Naive thymus-derived CD4-positive, alpha-beta T cell (primary cell): ENCODE measurements at regions not wholly inside any gene's neighbourhood (a gene's known extent, or its start where the extent isn't known, plus 50 kb on each side); places are given as distances from the start of the nearest gene placed in this dataset.

Experiments
- ATAC-seq: fragments of 150-1000 bp; cut with Tn5 transposase; 2 replicates; pipeline ENCODE4 v1.10.0; 2021; ENCODE audit warnings: mild to moderate bottlenecking, moderate library complexity
- CTCF ChIA-PET: fragments of 350-600 bp; sonication (Branson Sonifier 250); formaldehyde crosslinking; loops from one replicate; lab custom pipeline; 2021; ENCODE audit warnings: antibody characterized with exemption; lab: Charles Lee
- POLR2A ChIA-PET: fragments of 350-600 bp; sonication (Branson Sonifier 250); formaldehyde crosslinking; loops from one replicate; lab custom pipeline; 2021; ENCODE audit warnings: antibody characterized with exemption, inconsistent platforms; lab: Charles Lee
- DNase-seq, 9 donors: peaks; one replicate each; pipeline versions ENCODE4 v3.0.0 to v3.0.0-alpha.2; 2020 to 2022; ENCODE audit warnings: mixed read lengths in 1 of 9
- H3K27ac ChIP-seq: one replicate; pipeline ENCODE4 v1.7.0; 2013; ENCODE audit warnings: mild to moderate bottlenecking, low read depth, low read length, moderate library complexity
- H3K27me3 ChIP-seq, 2 donors: one replicate each; pipeline ENCODE4 v1.7.0; 2013; ENCODE audit warnings: low read length in 2 of 2, mild to moderate bottlenecking in 2 of 2, moderate library complexity in 2 of 2; ENCODE audit not compliant: control insufficient read depth in 2 of 2, insufficient read depth in 2 of 2
- H3K36me3 ChIP-seq, 3 experiments: 1 replicate in 2 of 3; 2 replicates in 1 of 3; pipeline ENCODE4 v1.7.0; 2013; ENCODE audit warnings: low read length in 3 of 3, mild to moderate bottlenecking in 3 of 3, moderate library complexity in 1 of 3; ENCODE audit not compliant: insufficient read depth in 3 of 3, control insufficient read depth in 2 of 3
- H3K4me1 ChIP-seq, 2 donors: one replicate each; pipeline ENCODE4 v1.7.0; 2013; ENCODE audit warnings: low read length in 2 of 2, mild to moderate bottlenecking in 2 of 2, moderate library complexity in 1 of 2; ENCODE audit not compliant: control insufficient read depth in 2 of 2, insufficient read depth in 2 of 2
- H3K4me3 ChIP-seq: 2 replicates; pipeline ENCODE4 v1.7.0; 2013; ENCODE audit warnings: mild to moderate bottlenecking, low read length
- H3K9me3 ChIP-seq, 3 experiments: 1 replicate in 2 of 3; 2 replicates in 1 of 3; pipeline ENCODE4 v1.7.0; 2013; ENCODE audit warnings: low read length in 3 of 3; ENCODE audit not compliant: control insufficient read depth in 2 of 3
- H3K27ac Mint-ChIP-seq, 9 donors: one replicate each; pipeline ENCODE4 v1.8.0; 2020 to 2022; ENCODE audit warnings: mixed read lengths in 9 of 9, mild to moderate bottlenecking in 8 of 9, moderate library complexity in 5 of 9, inconsistent platforms in 2 of 9
- H3K27me3 Mint-ChIP-seq, 5 donors: one replicate each; pipeline ENCODE4 v1.8.0; 2021 to 2022; ENCODE audit warnings: mixed read lengths in 5 of 5, mild to moderate bottlenecking in 1 of 5
- H3K36me3 Mint-ChIP-seq, 5 donors: one replicate each; pipeline ENCODE4 v1.8.0; 2020 to 2022; ENCODE audit warnings: mixed read lengths in 5 of 5, mild to moderate bottlenecking in 3 of 5, inconsistent platforms in 1 of 5
- H3K4me1 Mint-ChIP-seq, 7 donors: one replicate each; pipeline ENCODE4 v1.8.0; 2020 to 2022; ENCODE audit warnings: mixed read lengths in 7 of 7, mild to moderate bottlenecking in 3 of 7, inconsistent platforms in 1 of 7
- H3K4me3 Mint-ChIP-seq, 10 donors: one replicate each; pipeline ENCODE4 v1.8.0; 2020 to 2022; ENCODE audit warnings: mild to moderate bottlenecking in 10 of 10, mixed read lengths in 10 of 10, moderate library complexity in 6 of 10, inconsistent platforms in 2 of 10
- H3K9me3 Mint-ChIP-seq, 11 donors: one replicate each; pipeline ENCODE4 v1.8.0; 2020 to 2022; ENCODE audit warnings: mixed read lengths in 11 of 11, mild to moderate bottlenecking in 4 of 11, inconsistent platforms in 1 of 11, moderate library complexity in 1 of 11
- intact Hi-C, 2 donors: fragments of 100-400 bp; cut with micrococcal nuclease; formaldehyde crosslinking; loops; one replicate each; pipeline ENCODE4 v1.15.1; 2023

DNA sequence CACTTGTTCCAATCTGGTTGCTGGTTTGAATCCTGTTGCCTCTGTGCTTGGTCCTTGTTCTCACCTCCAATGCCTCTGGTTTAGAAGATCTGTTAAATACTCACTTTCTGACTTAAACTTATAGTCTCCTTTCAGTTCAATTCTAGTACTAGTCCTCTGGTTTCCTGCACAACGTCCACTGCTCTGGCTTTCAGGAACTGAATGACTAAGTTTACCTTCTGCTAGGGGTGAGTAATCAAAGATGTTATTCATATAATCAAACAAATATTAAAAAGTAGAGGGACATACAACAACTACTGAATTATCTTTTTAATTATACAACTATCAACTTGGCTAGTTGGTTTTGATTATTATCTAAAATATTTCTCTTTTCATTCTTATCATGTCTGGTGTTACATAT lies 496.4 kb upstream of the TOM1L1 start:
- ATAC-seq: no peak
- Mint-ChIP-seq H3K36me3 (no peaks in the 10 kb centered on the region), H3K27me3 (no peaks in the 10 kb centered on the region), H3K4me1 (no peaks in the 10 kb centered on the region), H3K27ac (no peak overlapping the region), H3K9me3 (peaks cover 0 to 20% (median 4%) of the 10 kb centered on the region in 11 donors), H3K4me3 (no peak overlapping the region)
- POLR2A ChIA-PET: no interaction called here
- no peak overlapping the region for H3K4me3 ChIP-seq
- no peaks in the 10 kb centered on the region for H3K9me3 ChIP-seq
- intact Hi-C loops: no loop called here
- no peaks in the 10 kb centered on the region for H3K4me1 ChIP-seq
- DNase-seq: no peak
- H3K27ac ChIP-seq: no peak overlapping the region
- H3K36me3 ChIP-seq: no peaks in the 10 kb centered on the region
- CTCF ChIA-PET: no interaction called here
- H3K27me3 ChIP-seq: no peaks in the 10 kb centered on the region

DNA sequence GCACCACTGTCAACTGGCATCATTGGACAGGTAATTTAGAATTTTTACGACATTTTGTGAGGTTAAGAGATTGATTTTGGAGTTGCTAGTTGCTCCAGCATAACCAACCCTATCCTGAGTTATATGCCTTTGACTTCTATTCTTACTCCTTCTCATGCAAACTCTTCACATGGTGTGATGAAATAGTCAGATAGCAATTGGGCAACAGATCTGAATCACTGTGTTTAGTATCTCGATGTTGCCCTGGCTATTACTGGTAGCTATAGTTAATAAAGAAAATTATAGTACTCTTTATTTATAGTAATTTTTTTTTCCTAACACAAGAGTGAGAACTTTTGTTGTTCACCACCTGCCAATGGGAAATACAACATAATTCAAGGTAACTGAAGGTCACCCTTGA lies 494.8 kb upstream of the TOM1L1 start:
- Histone ChIP-seq H3K4me1 (no peaks in the 10 kb centered on the region), H3K9me3 (no peaks in the 10 kb centered on the region), H3K4me3 (no peak overlapping the region), H3K27ac (no peak overlapping the region), H3K36me3 (no peaks in the 10 kb centered on the region), H3K27me3 (no peaks in the 10 kb centered on the region)
- no peaks in the 10 kb centered on the region for H3K27me3 Mint-ChIP-seq
- DNase-seq (no peak), ATAC-seq (no peak)
- H3K4me1 Mint-ChIP-seq: no peaks in the 10 kb centered on the region
- no peak overlapping the region for H3K27ac Mint-ChIP-seq
- no peak overlapping the region for H3K4me3 Mint-ChIP-seq
- ChIA-PET CTCF (no interaction called here), POLR2A (no interaction called here)
- peaks cover 0 to 18% (median 4%) of the 10 kb centered on the region in 11 donors for H3K9me3 Mint-ChIP-seq
- no peaks in the 10 kb centered on the region for H3K36me3 Mint-ChIP-seq
- intact Hi-C loops: no loop called here

DNA sequence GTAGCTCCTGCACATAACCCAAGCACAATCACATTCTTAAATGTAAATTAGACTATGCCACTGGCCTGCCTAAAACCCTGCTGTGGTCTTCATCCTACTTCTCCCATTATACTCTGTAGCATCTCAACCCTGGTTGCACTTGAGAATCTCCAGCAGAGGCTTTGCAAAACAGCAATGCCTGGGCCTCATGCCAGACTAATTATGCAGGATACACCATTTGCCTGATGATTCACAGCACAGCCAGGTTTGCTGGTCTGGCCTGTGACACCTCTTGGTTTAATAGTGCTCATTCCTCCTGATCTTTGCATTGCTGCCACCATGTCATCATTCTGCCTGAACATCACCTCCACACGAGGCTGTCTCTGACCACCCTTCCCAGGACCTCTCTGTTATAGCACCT lies 491.9 kb upstream of the TOM1L1 start:
- no peaks in the 10 kb centered on the region for H3K27me3 ChIP-seq
- Mint-ChIP-seq H3K4me3 (no peak overlapping the region), H3K36me3 (no peaks in the 10 kb centered on the region), H3K9me3 (peaks cover 0 to 14% (median 4%) of the 10 kb centered on the region in 11 donors), H3K27me3 (no peaks in the 10 kb centered on the region), H3K4me1 (no peaks in the 10 kb centered on the region), H3K27ac (no peak overlapping the region)
- CTCF ChIA-PET: no interaction called here
- no peaks in the 10 kb centered on the region for H3K4me1 ChIP-seq
- DNase-seq: no peak
- ATAC-seq: no peak
- POLR2A ChIA-PET: no interaction called here
- no peak overlapping the region for H3K4me3 ChIP-seq
- no peak overlapping the region for H3K27ac ChIP-seq
- H3K36me3 ChIP-seq: no peaks in the 10 kb centered on the region
- no peaks in the 10 kb centered on the region for H3K9me3 ChIP-seq
- intact Hi-C loops: no loop called here

DNA sequence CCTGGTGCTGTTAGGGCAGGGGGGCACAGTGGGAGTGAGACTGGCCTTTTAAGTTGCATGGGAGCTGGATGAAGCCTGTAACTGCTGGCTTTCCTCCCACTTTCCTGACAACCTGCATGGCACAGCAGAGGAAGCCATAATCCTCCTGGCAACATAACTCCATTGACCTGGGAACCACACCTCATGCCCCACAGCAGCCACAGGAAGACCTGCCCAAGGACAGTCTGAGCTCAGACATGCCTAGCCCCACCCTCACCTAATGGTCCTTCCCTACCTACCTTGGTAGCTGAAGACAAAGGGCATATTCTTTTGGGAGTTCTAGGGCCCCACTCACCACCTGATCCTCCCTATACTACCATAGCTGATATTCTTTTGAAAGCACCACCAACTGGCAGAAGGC lies 482.2 kb upstream of the TOM1L1 start:
- Mint-ChIP-seq H3K36me3 (no peaks in the 10 kb centered on the region), H3K27ac (no peak overlapping the region), H3K9me3 (peaks cover 3 to 51% (median 8%) of the 10 kb centered on the region in 11 donors), H3K4me1 (no peaks in the 10 kb centered on the region), H3K4me3 (no peak overlapping the region), H3K27me3 (peaks cover 0 to 4% (median 0%) of the 10 kb centered on the region in 5 donors)
- Histone ChIP-seq H3K4me3 (no peak overlapping the region), H3K9me3 (peaks cover 0 to 6% (median 0%) of the 10 kb centered on the region in 3 experiments), H3K27me3 (no peaks in the 10 kb centered on the region), H3K27ac (no peak overlapping the region), H3K4me1 (no peaks in the 10 kb centered on the region), H3K36me3 (no peaks in the 10 kb centered on the region)
- intact Hi-C loops: no loop called here
- DNase-seq (no peak), ATAC-seq (no peak)
- POLR2A ChIA-PET: no interaction called here
- CTCF ChIA-PET: no interaction called here

DNA sequence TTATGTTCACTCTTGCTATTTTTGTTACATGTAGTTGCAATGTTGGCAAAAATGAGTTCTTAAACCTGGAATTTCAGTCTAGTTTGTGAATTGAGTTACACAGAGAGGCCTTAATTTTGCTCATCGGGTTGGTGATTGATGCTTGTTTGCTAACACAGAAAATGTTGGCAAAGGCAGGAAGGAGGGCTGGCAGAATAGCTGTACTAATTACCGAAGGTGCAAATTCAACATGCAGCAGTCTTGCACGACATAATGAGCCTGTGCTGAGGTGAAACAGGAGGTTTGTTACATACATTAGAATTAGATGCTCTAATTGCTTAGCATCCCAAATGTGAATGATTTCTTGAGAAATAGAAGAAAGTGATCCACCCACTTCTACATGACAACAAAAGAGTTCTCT lies 475.0 kb upstream of the TOM1L1 start:
- no peak overlapping the region for H3K27ac ChIP-seq
- H3K4me1 Mint-ChIP-seq: peaks cover 0 to 2% (median 0%) of the 10 kb centered on the region in 7 donors
- no peak overlapping the region for H3K27ac Mint-ChIP-seq
- peaks cover 0 to 4% (median 0%) of the 10 kb centered on the region in 5 donors for H3K36me3 Mint-ChIP-seq
- H3K4me1 ChIP-seq: no peaks in the 10 kb centered on the region
- DNase-seq (no peak), ATAC-seq (no peak)
- CTCF ChIA-PET: no interaction called here
- intact Hi-C loops: no loop called here
- no peak overlapping the region for H3K4me3 ChIP-seq
- H3K4me3 Mint-ChIP-seq: no peak overlapping the region
- peaks cover 2 to 30% (median 5%) of the 10 kb centered on the region in 11 donors for H3K9me3 Mint-ChIP-seq
- H3K27me3 Mint-ChIP-seq: no peaks in the 10 kb centered on the region
- no peaks in the 10 kb centered on the region for H3K36me3 ChIP-seq
- H3K9me3 ChIP-seq: no peaks in the 10 kb centered on the region
- POLR2A ChIA-PET: no interaction called here
- no peaks in the 10 kb centered on the region for H3K27me3 ChIP-seq

DNA sequence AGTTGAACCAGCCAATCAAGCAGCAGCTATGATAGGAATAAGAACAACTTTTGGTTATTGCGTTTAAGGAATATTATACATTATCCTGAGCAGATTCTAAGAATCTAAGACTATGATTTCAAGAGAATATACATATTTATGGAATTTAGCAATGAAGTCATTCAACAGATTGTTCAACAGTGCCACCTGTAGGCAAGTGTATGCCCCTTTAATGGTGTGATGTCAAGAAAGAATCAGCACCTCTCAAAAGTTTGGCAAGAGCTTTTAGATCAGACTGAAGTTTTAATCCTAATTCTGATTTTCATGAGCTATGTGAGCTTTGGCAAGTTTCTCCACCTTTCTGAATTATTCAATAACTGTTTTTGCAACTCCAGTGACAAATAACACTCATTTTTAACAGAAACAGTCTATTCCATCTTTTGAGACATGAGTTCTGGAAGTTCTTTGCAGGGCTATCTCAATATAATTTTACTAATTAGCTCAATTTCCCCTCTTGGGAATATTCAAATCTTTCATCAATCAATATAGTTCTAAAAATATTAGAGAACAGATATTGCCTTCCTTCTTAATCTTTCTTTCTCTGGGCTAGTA lies 474.3 kb upstream of the TOM1L1 start:
- H3K4me1 Mint-ChIP-seq: peaks cover 0 to 2% (median 0%) of the 10 kb centered on the region in 7 donors
- CTCF ChIA-PET: no interaction called here
- intact Hi-C loops: no loop called here
- H3K36me3 Mint-ChIP-seq: peaks cover 0 to 4% (median 0%) of the 10 kb centered on the region in 5 donors
- DNase-seq (no peak), ATAC-seq (no peak)
- H3K27ac Mint-ChIP-seq: no peak overlapping the region
- Histone ChIP-seq H3K27ac (no peak overlapping the region), H3K4me3 (no peak overlapping the region), H3K4me1 (no peaks in the 10 kb centered on the region), H3K9me3 (no peaks in the 10 kb centered on the region), H3K36me3 (no peaks in the 10 kb centered on the region), H3K27me3 (no peaks in the 10 kb centered on the region)
- POLR2A ChIA-PET: no interaction called here
- peaks cover 0 to 24% (median 4%) of the 10 kb centered on the region in 11 donors for H3K9me3 Mint-ChIP-seq
- no peaks in the 10 kb centered on the region for H3K27me3 Mint-ChIP-seq
- H3K4me3 Mint-ChIP-seq: no peak overlapping the region

DNA sequence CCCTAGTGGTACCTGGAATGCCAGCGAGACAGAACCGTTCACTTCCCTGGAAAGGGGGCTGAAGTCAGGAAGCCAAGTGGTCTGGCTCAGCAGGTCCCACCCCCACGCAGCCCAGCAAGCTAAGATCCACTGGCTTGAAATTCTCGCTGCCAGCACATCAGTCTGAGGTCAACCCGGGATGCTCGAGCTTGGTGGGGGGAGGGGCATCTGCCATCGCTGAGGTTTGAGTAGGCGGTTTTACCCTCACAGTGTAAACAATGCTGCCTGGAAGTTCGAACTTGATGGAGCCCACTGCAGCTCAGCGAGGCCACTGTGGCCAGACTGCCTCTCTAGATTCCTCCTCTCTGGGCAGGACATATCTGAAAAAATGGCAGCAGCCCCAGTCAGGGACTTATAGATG lies 464.7 kb upstream of the TOM1L1 start:
- ATAC-seq: no peak

More for the DNA sequence above, 464.7 kb upstream of the TOM1L1 start:
- no peak for DNase-seq
- no peak overlapping the region for H3K27ac Mint-ChIP-seq
- CTCF ChIA-PET: no interaction called here
- intact Hi-C loops: no loop called here
- peaks cover 0 to 17% (median 6%) of the 10 kb centered on the region in 11 donors for H3K9me3 Mint-ChIP-seq
- Histone ChIP-seq H3K27me3 (no peaks in the 10 kb centered on the region), H3K4me3 (no peak overlapping the region), H3K36me3 (no peaks in the 10 kb centered on the region), H3K27ac (no peak overlapping the region), H3K4me1 (no peaks in the 10 kb centered on the region), H3K9me3 (no peaks in the 10 kb centered on the region)
- H3K27me3 Mint-ChIP-seq: no peaks in the 10 kb centered on the region
- H3K4me1 Mint-ChIP-seq: no peaks in the 10 kb centered on the region
- no peaks in the 10 kb centered on the region for H3K36me3 Mint-ChIP-seq
- no peak overlapping the region for H3K4me3 Mint-ChIP-seq
- POLR2A ChIA-PET: no interaction called here
